Hepatocyte (in vitro differentiated cells): ENCODE measurements at regions not wholly inside any gene's neighbourhood (a gene's known extent, or its start where the extent isn't known, plus 50 kb on each side); places are given as distances from the start of the nearest gene placed in this dataset.

Experiments
- DNase-seq: peaks from one replicate; pipeline ENCODE4 v3.0.0-alpha.2; 2016; ENCODE audit warnings: low spot score
- H2AFZ ChIP-seq: fragments of 200-600 bp; sonication (generic); 2 replicates; pipeline ENCODE4 v1.6.0; 2016; ENCODE audit warnings: antibody characterized with exemption, mild to moderate bottlenecking
- H3K27ac ChIP-seq: fragments of 200-600 bp; sonication (generic); 2 replicates; pipeline ENCODE4 v1.5.1; 2016; ENCODE audit warnings: mild to moderate bottlenecking
- H3K27me3 ChIP-seq: fragments of 200-600 bp; sonication (generic); 2 replicates; pipeline ENCODE4 v1.6.1; 2016
- H3K36me3 ChIP-seq: fragments of 200-600 bp; sonication (generic); replicated peaks from 2 replicates; pipeline ENCODE4 v1.5.1; 2016; ENCODE audit warnings: low read depth; ENCODE audit not compliant: insufficient read depth
- H3K4me1 ChIP-seq: fragments of 200-600 bp; sonication (generic); 2 replicates; pipeline ENCODE4 v1.5.1; 2016; ENCODE audit warnings: mild to moderate bottlenecking, moderate library complexity; ENCODE audit not compliant: insufficient read depth
- H3K4me2 ChIP-seq: fragments of 200-600 bp; sonication (generic); 2 replicates; pipeline ENCODE4 v1.6.0; 2016
- H3K4me3 ChIP-seq: fragments of 200-600 bp; sonication (generic); 2 replicates; pipeline ENCODE4 v1.5.1; 2016; ENCODE audit warnings: mild to moderate bottlenecking
- H3K79me2 ChIP-seq: fragments of 200-600 bp; sonication (generic); 2 replicates; pipeline ENCODE4 v1.6.0; 2017; ENCODE audit warnings: mild to moderate bottlenecking
- H3K9me2 ChIP-seq: fragments of 200-600 bp; sonication (generic); replicated peaks from 2 replicates; pipeline ENCODE4 v1.6.0; 2017; ENCODE audit warnings: mild to moderate bottlenecking; ENCODE audit not compliant: insufficient read depth
- H3K9me3 ChIP-seq: fragments of 200-600 bp; sonication (generic); 2 replicates; pipeline ENCODE4 v1.5.1; 2016; ENCODE audit warnings: low read depth, mild to moderate bottlenecking
- H4K20me1 ChIP-seq: fragments of 200-600 bp; sonication (generic); 2 replicates; pipeline ENCODE4 v1.6.0; 2016; ENCODE audit warnings: mild to moderate bottlenecking; ENCODE audit not compliant: insufficient read depth, poor library complexity, severe bottlenecking
- CTCF ChIP-seq: fragments of 200-600 bp; sonication (generic); IDR thresholded peaks from 2 replicates; pipeline ENCODE4 v1.5.1; 2016; ENCODE audit warnings: antibody characterized with exemption, mild to moderate bottlenecking; ENCODE audit not compliant: poor library complexity
- EZH2 ChIP-seq: fragments of 200-600 bp; sonication (generic); IDR thresholded peaks from 2 replicates; pipeline ENCODE4 v1.6.1; 2016; ENCODE audit warnings: antibody characterized with exemption, mild to moderate bottlenecking, borderline replicate concordance
- EZH2phosphoT487 ChIP-seq: fragments of 200-600 bp; sonication (generic); IDR thresholded peaks from one replicate; pipeline ENCODE4 v1.6.1; 2018; ENCODE audit warnings: antibody characterized with exemption, mild to moderate bottlenecking, low read depth, moderate library complexity; ENCODE audit not compliant: unreplicated experiment, severe bottlenecking
- WGBS: methylation state at CpG from one replicate; pipeline ENCODE4 v1.1.6; 2016; ENCODE audit warnings: low lambda C conversion rate; ENCODE audit errors: missing lambda C conversion rate; 5-methylcytosine and 5-hydroxymethylcytosine counted together

- no peaks in the 10 kb centered on the region for H3K79me2 ChIP-seq
- 95% methylated on average over 6 of the region's 6 CpGs for WGBS
- no peak overlapping the region for H3K4me3 ChIP-seq
- no peak overlapping the region for H3K27ac ChIP-seq
- peaks cover 4% of the 10 kb centered on the region for H3K4me1 ChIP-seq
- H3K9me2 ChIP-seq, result no peaks in the 10 kb centered on the region
- no peak for DNase-seq
- TF ChIP-seq EZH2 (no peak), CTCF (no peak), EZH2phosphoT487 (no peak)
- no peak overlapping the region for H3K4me2 ChIP-seq
- H4K20me1 ChIP-seq, result no peaks in the 10 kb centered on the region
- H3K36me3 ChIP-seq, result no peaks in the 10 kb centered on the region
- no peak overlapping the region for H2AFZ ChIP-seq
- no peaks in the 10 kb centered on the region for H3K27me3 ChIP-seq
- H3K9me3 ChIP-seq, result no peaks in the 10 kb centered on the region
These were observed 511.2 kb downstream of the PLPP3 start for GRCh38 chr1:56068210-56068609.

- Histone ChIP-seq H2AFZ (no peak overlapping the region), H3K27me3 (no peaks in the 10 kb centered on the region), H3K9me2 (no peaks in the 10 kb centered on the region), H3K4me3 (no peak overlapping the region), H3K4me1 (peaks cover 5% of the 10 kb centered on the region), H4K20me1 (no peaks in the 10 kb centered on the region), H3K9me3 (no peaks in the 10 kb centered on the region), H3K79me2 (no peaks in the 10 kb centered on the region), H3K4me2 (no peak overlapping the region), H3K27ac (no peak overlapping the region), H3K36me3 (no peaks in the 10 kb centered on the region)
- 83% methylated on average over 3 of the region's 3 CpGs for WGBS
- no peak for DNase-seq
- TF ChIP-seq CTCF, result no peak
- TF ChIP-seq EZH2, result no peak
- TF ChIP-seq EZH2phosphoT487, result no peak
These were observed 513.6 kb downstream of the PLPP3 start for GRCh38 chr1:56065729-56066128.

GRCh38 chr1:56064705-56065104 lies 514.7 kb downstream of the PLPP3 start:
- Histone ChIP-seq H3K4me2 (no peak overlapping the region), H2AFZ (no peak overlapping the region), H3K36me3 (no peaks in the 10 kb centered on the region), H3K4me1 (peaks cover 8% of the 10 kb centered on the region), H4K20me1 (no peaks in the 10 kb centered on the region), H3K4me3 (no peak overlapping the region), H3K9me2 (no peaks in the 10 kb centered on the region), H3K79me2 (no peaks in the 10 kb centered on the region), H3K9me3 (no peaks in the 10 kb centered on the region), H3K27me3 (no peaks in the 10 kb centered on the region), H3K27ac (no peak overlapping the region)
- 33% methylated on average over 3 of the region's 3 CpGs for WGBS
- TF ChIP-seq CTCF (no peak), EZH2 (no peak), EZH2phosphoT487 (no peak)
- peak; percentile 32 for DNase-seq

- Histone ChIP-seq H4K20me1 (no peaks in the 10 kb centered on the region), H3K36me3 (no peaks in the 10 kb centered on the region), H3K9me3 (no peaks in the 10 kb centered on the region), H3K27ac (no peak overlapping the region), H3K4me3 (no peak overlapping the region), H3K4me2 (no peak overlapping the region), H2AFZ (no peak overlapping the region), H3K4me1 (peaks cover 8% of the 10 kb centered on the region), H3K27me3 (no peaks in the 10 kb centered on the region), H3K9me2 (no peaks in the 10 kb centered on the region), H3K79me2 (no peaks in the 10 kb centered on the region)
- TF ChIP-seq CTCF (no peak), EZH2 (no peak), EZH2phosphoT487 (no peak)
- WGBS, result 91% methylated on average over 4 of the region's 4 CpGs
- DNase-seq, result no peak
These were observed 515.9 kb downstream of the PLPP3 start for GRCh38 chr1:56063461-56063860.
